Naive thymus-derived CD4-positive, alpha-beta T cell (primary cell): ENCODE measurements at regions not wholly inside any gene's neighbourhood (a gene's known extent, or its start where the extent isn't known, plus 50 kb on each side); places are given as distances from the start of the nearest gene placed in this dataset.

Experiments
- ATAC-seq: fragments of 150-1000 bp; cut with Tn5 transposase; 2 replicates; pipeline ENCODE4 v1.10.0; 2021; ENCODE audit warnings: mild to moderate bottlenecking, moderate library complexity
- CTCF ChIA-PET: fragments of 350-600 bp; sonication (Branson Sonifier 250); formaldehyde crosslinking; loops from one replicate; lab custom pipeline; 2021; ENCODE audit warnings: antibody characterized with exemption; lab: Charles Lee
- POLR2A ChIA-PET: fragments of 350-600 bp; sonication (Branson Sonifier 250); formaldehyde crosslinking; loops from one replicate; lab custom pipeline; 2021; ENCODE audit warnings: antibody characterized with exemption, inconsistent platforms; lab: Charles Lee
- DNase-seq, 9 donors: peaks; one replicate each; pipeline versions ENCODE4 v3.0.0 to v3.0.0-alpha.2; 2020 to 2022; ENCODE audit warnings: mixed read lengths in 1 of 9
- H3K27ac ChIP-seq: one replicate; pipeline ENCODE4 v1.7.0; 2013; ENCODE audit warnings: mild to moderate bottlenecking, low read depth, low read length, moderate library complexity
- H3K27me3 ChIP-seq, 2 donors: one replicate each; pipeline ENCODE4 v1.7.0; 2013; ENCODE audit warnings: low read length in 2 of 2, mild to moderate bottlenecking in 2 of 2, moderate library complexity in 2 of 2; ENCODE audit not compliant: control insufficient read depth in 2 of 2, insufficient read depth in 2 of 2
- H3K36me3 ChIP-seq, 3 experiments: 1 replicate in 2 of 3; 2 replicates in 1 of 3; pipeline ENCODE4 v1.7.0; 2013; ENCODE audit warnings: low read length in 3 of 3, mild to moderate bottlenecking in 3 of 3, moderate library complexity in 1 of 3; ENCODE audit not compliant: insufficient read depth in 3 of 3, control insufficient read depth in 2 of 3
- H3K4me1 ChIP-seq, 2 donors: one replicate each; pipeline ENCODE4 v1.7.0; 2013; ENCODE audit warnings: low read length in 2 of 2, mild to moderate bottlenecking in 2 of 2, moderate library complexity in 1 of 2; ENCODE audit not compliant: control insufficient read depth in 2 of 2, insufficient read depth in 2 of 2
- H3K4me3 ChIP-seq: 2 replicates; pipeline ENCODE4 v1.7.0; 2013; ENCODE audit warnings: mild to moderate bottlenecking, low read length
- H3K9me3 ChIP-seq, 3 experiments: 1 replicate in 2 of 3; 2 replicates in 1 of 3; pipeline ENCODE4 v1.7.0; 2013; ENCODE audit warnings: low read length in 3 of 3; ENCODE audit not compliant: control insufficient read depth in 2 of 3
- H3K27ac Mint-ChIP-seq, 9 donors: one replicate each; pipeline ENCODE4 v1.8.0; 2020 to 2022; ENCODE audit warnings: mixed read lengths in 9 of 9, mild to moderate bottlenecking in 8 of 9, moderate library complexity in 5 of 9, inconsistent platforms in 2 of 9
- H3K27me3 Mint-ChIP-seq, 5 donors: one replicate each; pipeline ENCODE4 v1.8.0; 2021 to 2022; ENCODE audit warnings: mixed read lengths in 5 of 5, mild to moderate bottlenecking in 1 of 5
- H3K36me3 Mint-ChIP-seq, 5 donors: one replicate each; pipeline ENCODE4 v1.8.0; 2020 to 2022; ENCODE audit warnings: mixed read lengths in 5 of 5, mild to moderate bottlenecking in 3 of 5, inconsistent platforms in 1 of 5
- H3K4me1 Mint-ChIP-seq, 7 donors: one replicate each; pipeline ENCODE4 v1.8.0; 2020 to 2022; ENCODE audit warnings: mixed read lengths in 7 of 7, mild to moderate bottlenecking in 3 of 7, inconsistent platforms in 1 of 7
- H3K4me3 Mint-ChIP-seq, 10 donors: one replicate each; pipeline ENCODE4 v1.8.0; 2020 to 2022; ENCODE audit warnings: mild to moderate bottlenecking in 10 of 10, mixed read lengths in 10 of 10, moderate library complexity in 6 of 10, inconsistent platforms in 2 of 10
- H3K9me3 Mint-ChIP-seq, 11 donors: one replicate each; pipeline ENCODE4 v1.8.0; 2020 to 2022; ENCODE audit warnings: mixed read lengths in 11 of 11, mild to moderate bottlenecking in 4 of 11, inconsistent platforms in 1 of 11, moderate library complexity in 1 of 11
- intact Hi-C, 2 donors: fragments of 100-400 bp; cut with micrococcal nuclease; formaldehyde crosslinking; loops; one replicate each; pipeline ENCODE4 v1.15.1; 2023

- Histone ChIP-seq H3K4me3 (no peak overlapping the region), H3K4me1 (no peaks in the 10 kb centered on the region), H3K36me3 (no peaks in the 10 kb centered on the region), H3K27ac (no peak overlapping the region), H3K27me3 (no peaks in the 10 kb centered on the region), H3K9me3 (no peaks in the 10 kb centered on the region)
- DNase-seq = no peak
- Mint-ChIP-seq H3K4me1 (no peaks in the 10 kb centered on the region), H3K27me3 (peaks cover 0 to 16% (median 15%) of the 10 kb centered on the region in 5 donors), H3K9me3 (peaks cover 0 to 3% (median 0%) of the 10 kb centered on the region in 11 donors), H3K36me3 (no peaks in the 10 kb centered on the region), H3K4me3 (no peak overlapping the region), H3K27ac (no peak overlapping the region)
- ATAC-seq = no peak
- ChIA-PET CTCF (no interaction called here), POLR2A (no interaction called here)
- intact Hi-C loops = no loop called here
Measured at GRCh38 chr1:221316491-221317056, 425.3 kb downstream of the DUSP10 start.

- H3K9me3 ChIP-seq = no peaks in the 10 kb centered on the region
- intact Hi-C loops = no loop called here
- Mint-ChIP-seq H3K27me3 (peaks cover 1 to 25% (median 17%) of the 10 kb centered on the region in 5 donors), H3K4me3 (no peak overlapping the region), H3K4me1 (no peaks in the 10 kb centered on the region), H3K36me3 (no peaks in the 10 kb centered on the region), H3K9me3 (peaks cover 0 to 3% (median 0%) of the 10 kb centered on the region in 11 donors), H3K27ac (no peak overlapping the region)
- CTCF ChIA-PET = no interaction called here
- DNase-seq (no peak), ATAC-seq (no peak)
- no peaks in the 10 kb centered on the region for H3K4me1 ChIP-seq
- no peaks in the 10 kb centered on the region for H3K27me3 ChIP-seq
- no peaks in the 10 kb centered on the region for H3K36me3 ChIP-seq
- H3K27ac ChIP-seq = no peak overlapping the region
- no peak overlapping the region for H3K4me3 ChIP-seq
- POLR2A ChIA-PET = no interaction called here
Measured at GRCh38 chr1:221317537-221317936, 424.4 kb downstream of the DUSP10 start.

- ATAC-seq = no peak
- Histone ChIP-seq H3K36me3 (no peaks in the 10 kb centered on the region), H3K4me3 (no peak overlapping the region), H3K9me3 (peaks cover 0 to 5% (median 0%) of the 10 kb centered on the region in 3 experiments), H3K27ac (no peak overlapping the region), H3K4me1 (no peaks in the 10 kb centered on the region), H3K27me3 (no peaks in the 10 kb centered on the region)
- peaks cover 0 to 5% (median 0%) of the 10 kb centered on the region in 5 donors for H3K36me3 Mint-ChIP-seq
- intact Hi-C loops = no loop called here
- H3K27ac Mint-ChIP-seq = no peak overlapping the region
- ChIA-PET CTCF (interaction anchor here (0.7 kb wide), 1 partner anchor 54 kb away, joined by 3 read pairs; no protein-coding TSS in a partner anchor), POLR2A (no interaction called here)
- H3K9me3 Mint-ChIP-seq = peaks cover 0 to 31% (median 12%) of the 10 kb centered on the region in 11 donors
- DNase-seq = no peak
- peaks cover 0 to 2% (median 0%) of the 10 kb centered on the region in 7 donors for H3K4me1 Mint-ChIP-seq
- no peak overlapping the region for H3K4me3 Mint-ChIP-seq
- H3K27me3 Mint-ChIP-seq = peaks cover 0 to 30% (median 11%) of the 10 kb centered on the region in 5 donors
Measured at GRCh38 chr1:221327954-221328353, 413.9 kb downstream of the DUSP10 start.

DNA sequence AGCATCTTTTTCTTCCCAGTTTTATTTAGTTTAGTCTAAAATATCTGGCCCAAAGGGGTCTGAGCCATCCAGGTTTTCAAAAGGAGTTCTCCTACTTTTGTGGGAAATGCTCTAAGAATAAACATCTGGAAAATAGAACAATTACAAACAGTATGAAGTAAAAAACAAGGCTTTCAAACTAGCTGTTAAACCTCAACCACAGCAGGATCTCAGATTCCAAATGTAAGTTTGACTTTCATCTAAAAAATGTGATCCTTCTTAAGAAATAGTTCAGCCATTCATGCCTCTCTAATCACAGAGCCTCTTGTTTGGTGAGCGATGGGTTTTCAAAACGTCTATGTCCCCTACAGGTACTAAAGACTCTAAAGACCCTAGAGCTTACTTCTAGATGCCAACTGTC is 413.5 kb downstream of the DUSP10 start:
- Histone ChIP-seq H3K9me3 (peaks cover 0 to 5% (median 0%) of the 10 kb centered on the region in 3 experiments), H3K4me1 (no peaks in the 10 kb centered on the region), H3K36me3 (no peaks in the 10 kb centered on the region), H3K27me3 (no peaks in the 10 kb centered on the region), H3K4me3 (no peak overlapping the region), H3K27ac (no peak overlapping the region)
- H3K27ac Mint-ChIP-seq = no peak overlapping the region
- ChIA-PET POLR2A (no interaction called here), CTCF (no interaction called here)
- ATAC-seq (no peak), DNase-seq (no peak)
- peaks cover 0 to 2% (median 0%) of the 10 kb centered on the region in 7 donors for H3K4me1 Mint-ChIP-seq
- H3K27me3 Mint-ChIP-seq = peaks cover 0 to 26% (median 11%) of the 10 kb centered on the region in 5 donors
- intact Hi-C loops = no loop called here
- H3K9me3 Mint-ChIP-seq = peaks cover 0 to 34% (median 12%) of the 10 kb centered on the region in 11 donors
- no peak overlapping the region for H3K4me3 Mint-ChIP-seq
- H3K36me3 Mint-ChIP-seq = peaks cover 0 to 5% (median 0%) of the 10 kb centered on the region in 5 donors

- intact Hi-C loops = no loop called here
- DNase-seq = no peak
- Histone ChIP-seq H3K36me3 (peaks cover 0 to 2% (median 0%) of the 10 kb centered on the region in 3 experiments), H3K4me3 (no peak overlapping the region), H3K27me3 (no peaks in the 10 kb centered on the region), H3K27ac (no peak overlapping the region), H3K9me3 (peaks cover 0 to 5% (median 0%) of the 10 kb centered on the region in 3 experiments), H3K4me1 (no peaks in the 10 kb centered on the region)
- Mint-ChIP-seq H3K4me1 (peaks cover 0 to 4% (median 0%) of the 10 kb centered on the region in 7 donors), H3K27me3 (peaks cover 0 to 31% (median 26%) of the 10 kb centered on the region in 5 donors), H3K4me3 (no peak overlapping the region), H3K27ac (no peak overlapping the region), H3K9me3 (peaks cover 0 to 34% (median 12%) of the 10 kb centered on the region in 11 donors), H3K36me3 (peaks cover 0 to 5% (median 0%) of the 10 kb centered on the region in 5 donors)
- ChIA-PET CTCF (no interaction called here), POLR2A (no interaction called here)
- no peak for ATAC-seq
Measured at GRCh38 chr1:221331273-221332183, 410.4 kb downstream of the DUSP10 start.

DNA sequence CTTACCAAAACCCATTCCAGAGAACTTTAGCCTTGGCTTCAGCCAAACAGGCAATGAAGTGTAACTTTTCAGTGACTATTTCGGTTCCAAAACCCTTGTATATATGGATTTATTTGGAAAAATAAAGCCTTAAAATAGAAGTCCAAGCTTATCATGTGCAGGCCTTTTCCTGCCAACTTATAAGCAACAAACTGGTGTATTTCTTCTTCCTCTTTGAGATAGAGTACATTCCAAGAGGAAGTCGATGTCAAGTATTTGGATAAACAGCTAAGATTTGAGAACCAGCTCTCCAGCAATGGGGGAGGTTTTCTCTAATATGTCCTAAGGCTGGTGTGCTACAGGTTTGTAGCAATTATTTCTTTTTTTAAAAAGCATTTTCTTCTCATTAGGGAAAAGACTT is 407.8 kb downstream of the DUSP10 start:
- DNase-seq (no peak), ATAC-seq (no peak)
- Mint-ChIP-seq H3K36me3 (peaks cover 0 to 5% (median 0%) of the 10 kb centered on the region in 5 donors), H3K27ac (no peak overlapping the region), H3K27me3 (peaks cover 0 to 30% (median 22%) of the 10 kb centered on the region in 5 donors), H3K4me1 (peaks cover 0 to 4% (median 0%) of the 10 kb centered on the region in 7 donors), H3K9me3 (peaks cover 0 to 34% (median 12%) of the 10 kb centered on the region in 11 donors), H3K4me3 (no peak overlapping the region)
- H3K4me1 ChIP-seq = no peaks in the 10 kb centered on the region
- H3K36me3 ChIP-seq = peaks cover 0 to 2% (median 0%) of the 10 kb centered on the region in 3 experiments
- no peak overlapping the region for H3K27ac ChIP-seq
- H3K27me3 ChIP-seq = no peaks in the 10 kb centered on the region
- no peak overlapping the region for H3K4me3 ChIP-seq
- intact Hi-C loops = no loop called here
- peaks cover 0 to 5% (median 0%) of the 10 kb centered on the region in 3 experiments for H3K9me3 ChIP-seq
- CTCF ChIA-PET = no interaction called here
- POLR2A ChIA-PET = interaction anchor here (0.7 kb wide), 1 partner anchor 138 kb away, joined by 3 read pairs; no protein-coding TSS in a partner anchor
